ENCODE measurements at regions not wholly inside any gene's neighbourhood (a gene's known extent, or its start where the extent isn't known, plus 50 kb on each side); places are given as distances from the start of the nearest gene placed in this dataset.

GRCh38 chr4:170667814-170668213 is 578.1 kb upstream of the AADAT start:
- in situ Hi-C loops (cut with HindIII; ENCODE audit: low pct_unique_long_range_greater_than_20kb, low sequenced_read_pairs) = no loop called here
- no peak for DNase-seq (ENCODE audit: low read depth)

- in situ Hi-C loops (cut with HindIII; ENCODE audit: low pct_unique_long_range_greater_than_20kb, low sequenced_read_pairs) = no loop called here
- DNase-seq (ENCODE audit: low read depth) = no peak
These were observed 577.2 kb upstream of the AADAT start for GRCh38 chr4:170666909-170667308.

GRCh38 chr4:170662250-170662649 is 572.5 kb upstream of the AADAT start:
- in situ Hi-C loops (cut with HindIII; ENCODE audit: low pct_unique_long_range_greater_than_20kb, low sequenced_read_pairs) = no loop called here
- DNase-seq (ENCODE audit: low read depth) = peak; percentile 4

GRCh38 chr4:170657761-170658160 is 568.0 kb upstream of the AADAT start:
- no peak for DNase-seq (ENCODE audit: low read depth)
- in situ Hi-C loops (cut with HindIII; ENCODE audit: low pct_unique_long_range_greater_than_20kb, low sequenced_read_pairs) = no loop called here

- no peak for DNase-seq (ENCODE audit: low read depth)
- in situ Hi-C loops (cut with HindIII; ENCODE audit: low pct_unique_long_range_greater_than_20kb, low sequenced_read_pairs) = no loop called here
These were observed 566.8 kb upstream of the AADAT start for GRCh38 chr4:170656506-170656905.

- DNase-seq (ENCODE audit: low read depth) = no peak
- in situ Hi-C loops (cut with HindIII; ENCODE audit: low pct_unique_long_range_greater_than_20kb, low sequenced_read_pairs) = no loop called here
These were observed 562.8 kb upstream of the AADAT start for GRCh38 chr4:170652571-170652970.

GRCh38 chr4:170651786-170652185 is 562.0 kb upstream of the AADAT start:
- DNase-seq (ENCODE audit: low read depth) = no peak
- in situ Hi-C loops (cut with HindIII; ENCODE audit: low pct_unique_long_range_greater_than_20kb, low sequenced_read_pairs) = no loop called here

- DNase-seq (ENCODE audit: low read depth) = no peak
- in situ Hi-C loops (cut with HindIII; ENCODE audit: low pct_unique_long_range_greater_than_20kb, low sequenced_read_pairs) = no loop called here
These were observed 537.7 kb upstream of the AADAT start for GRCh38 chr4:170627418-170627817.

- in situ Hi-C loops (cut with HindIII; ENCODE audit: low pct_unique_long_range_greater_than_20kb, low sequenced_read_pairs) = no loop called here
- no peak for DNase-seq (ENCODE audit: low read depth)
These were observed 534.1 kb upstream of the AADAT start for GRCh38 chr4:170623899-170624298.

- in situ Hi-C loops (cut with HindIII; ENCODE audit: low pct_unique_long_range_greater_than_20kb, low sequenced_read_pairs) = no loop called here
- DNase-seq (ENCODE audit: low read depth) = no peak
These were observed 520.7 kb upstream of the AADAT start for GRCh38 chr4:170610434-170610833.

- DNase-seq (ENCODE audit: low read depth) = no peak
- in situ Hi-C loops (cut with HindIII; ENCODE audit: low pct_unique_long_range_greater_than_20kb, low sequenced_read_pairs) = no loop called here
These were observed 510.1 kb upstream of the AADAT start for GRCh38 chr4:170599894-170600293.

- no peak for DNase-seq (ENCODE audit: low read depth)
These were observed 501.3 kb upstream of the AADAT start for GRCh38 chr4:170591076-170591475.

GRCh38 chr4:170589597-170590191 is 499.9 kb upstream of the AADAT start:
- peak; percentile 14 for DNase-seq (ENCODE audit: low read depth)
- in situ Hi-C loops (cut with HindIII; ENCODE audit: low pct_unique_long_range_greater_than_20kb, low sequenced_read_pairs) = no loop called here

More at GRCh38 chr4:170591076-170591475, 501.3 kb upstream of the AADAT start:
- in situ Hi-C loops (cut with HindIII; ENCODE audit: low pct_unique_long_range_greater_than_20kb, low sequenced_read_pairs) = no loop called here

- DNase-seq (ENCODE audit: low read depth) = no peak
- in situ Hi-C loops (cut with HindIII; ENCODE audit: low pct_unique_long_range_greater_than_20kb, low sequenced_read_pairs) = no loop called here
These were observed 492.2 kb upstream of the AADAT start for GRCh38 chr4:170581969-170582368.

GRCh38 chr4:170581322-170581721 is 491.6 kb upstream of the AADAT start:
- no peak for DNase-seq (ENCODE audit: low read depth)
- in situ Hi-C loops (cut with HindIII; ENCODE audit: low pct_unique_long_range_greater_than_20kb, low sequenced_read_pairs) = no loop called here

- no peak for DNase-seq (ENCODE audit: low read depth)
- in situ Hi-C loops (cut with HindIII; ENCODE audit: low pct_unique_long_range_greater_than_20kb, low sequenced_read_pairs) = no loop called here
These were observed 490.9 kb upstream of the AADAT start for GRCh38 chr4:170580651-170581050.

- in situ Hi-C loops (cut with HindIII; ENCODE audit: low pct_unique_long_range_greater_than_20kb, low sequenced_read_pairs) = no loop called here
- DNase-seq (ENCODE audit: low read depth) = no peak
These were observed 449.2 kb upstream of the AADAT start for GRCh38 chr4:170538821-170539473.

GRCh38 chr4:170529748-170530722 is 440.3 kb upstream of the AADAT start:
- in situ Hi-C loops (cut with HindIII; ENCODE audit: low pct_unique_long_range_greater_than_20kb, low sequenced_read_pairs) = no loop called here
- DNase-seq (ENCODE audit: low read depth) = no peak

- in situ Hi-C loops (cut with HindIII; ENCODE audit: low pct_unique_long_range_greater_than_20kb, low sequenced_read_pairs) = no loop called here
These were observed 436.7 kb upstream of the AADAT start for GRCh38 chr4:170526471-170526870.

More at GRCh38 chr4:170526471-170526870, 436.7 kb upstream of the AADAT start:
- no peak for DNase-seq (ENCODE audit: low read depth)

Measured in Caki2 (cell line).